GM18505 (cell line): ENCODE measurements at regions not wholly inside any gene's neighbourhood (a gene's known extent, or its start where the extent isn't known, plus 50 kb on each side); places are given as distances from the start of the nearest gene placed in this dataset.

Experiments used
- ATAC-seq: cut with Tn5 transposase; IDR thresholded peaks from one replicate; pipeline ENCODE4 v1.9.1; 2021; ENCODE audit not compliant: unreplicated experiment
- POLR2A ChIP-seq: IDR thresholded peaks from 4 replicates; pipeline ENCODE4 v1.6.1; 2011; ENCODE audit warnings: borderline replicate concordance; ENCODE audit not compliant: insufficient read depth, insufficient read length; ENCODE audit errors: extremely low read depth

DNA sequence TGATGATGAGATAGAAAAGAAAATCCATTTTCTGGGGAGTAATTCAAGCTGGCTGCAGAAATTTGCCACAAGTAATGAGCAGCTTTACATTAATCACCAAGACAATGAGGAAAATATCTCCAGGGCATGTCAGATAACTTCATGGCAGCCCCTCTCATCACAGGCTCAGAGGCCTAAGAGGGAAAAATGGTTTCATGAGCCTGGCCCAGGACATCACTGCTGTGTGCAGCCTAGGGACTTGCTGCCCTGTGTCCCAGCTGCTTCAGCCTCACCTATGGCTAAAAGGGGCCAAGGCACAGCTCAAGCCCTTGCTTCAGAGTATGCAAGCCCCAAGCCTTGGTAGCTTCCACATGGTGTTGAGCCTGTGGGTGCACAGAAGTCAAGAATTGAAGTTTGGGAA is 161.7 kb downstream of the OPA1 start:
- no peak for ATAC-seq
- TF ChIP-seq POLR2A: no peak

DNA sequence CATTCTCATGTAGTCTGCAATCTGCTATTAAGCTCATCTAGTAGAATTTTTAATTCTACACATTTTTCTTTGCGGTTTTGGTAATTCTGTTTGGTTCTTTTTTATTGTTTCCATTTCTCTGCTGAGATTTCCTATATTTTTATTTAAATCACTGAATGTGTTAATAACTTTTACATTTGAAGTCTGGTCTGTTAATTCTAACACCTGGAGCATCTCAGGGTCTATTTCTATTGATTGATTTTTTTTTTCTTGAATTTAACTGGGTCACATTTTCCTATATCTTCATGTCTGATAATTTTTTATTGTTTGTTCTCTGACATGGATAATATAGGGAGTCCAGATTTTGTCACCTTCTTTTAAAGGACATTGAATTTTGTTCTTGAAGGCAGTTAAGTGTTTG is 163.5 kb downstream of the OPA1 start:
- no peak for ATAC-seq
- TF ChIP-seq POLR2A: no peak

DNA sequence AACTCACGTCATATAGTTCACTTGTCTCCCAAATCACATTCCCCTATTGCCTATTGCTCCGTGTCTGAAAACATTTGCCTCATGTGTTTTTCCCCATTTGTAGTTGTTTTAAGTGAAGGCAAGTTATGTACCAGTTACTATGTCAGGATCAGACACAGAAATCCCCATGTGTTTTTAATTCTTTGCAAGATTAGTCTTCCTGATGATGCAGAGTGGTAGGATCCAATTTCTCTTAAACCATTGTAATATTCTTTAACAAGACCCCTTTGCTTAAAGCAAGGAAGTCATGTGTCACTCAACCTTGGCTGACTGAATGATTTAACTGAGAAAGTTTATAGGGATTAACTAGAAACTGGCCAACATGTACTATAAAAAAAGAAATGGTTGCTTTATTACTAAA is 164.4 kb downstream of the OPA1 start:
- no peak for ATAC-seq
- no peak for TF ChIP-seq POLR2A

DNA sequence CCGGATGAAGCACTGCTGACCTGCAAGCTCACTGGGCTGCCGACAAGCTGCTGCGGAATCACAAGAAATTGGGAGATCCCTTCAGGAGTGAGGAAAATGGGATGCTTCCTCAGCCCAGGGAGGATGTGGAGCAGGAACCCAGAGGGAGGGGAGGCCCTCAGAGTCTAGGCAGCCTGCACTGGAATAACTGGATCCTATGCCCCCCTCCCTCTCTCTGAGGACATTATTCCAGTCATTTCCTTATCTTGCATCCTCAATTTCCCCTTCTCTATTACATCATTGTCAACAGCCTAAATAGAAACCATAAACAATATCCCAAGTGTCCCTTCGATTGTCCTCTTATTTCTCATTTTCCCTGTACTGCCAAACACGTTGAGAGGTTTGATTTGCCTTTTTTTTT is 169.0 kb downstream of the OPA1 start:
- TF ChIP-seq POLR2A: no peak
- no peak for ATAC-seq

DNA sequence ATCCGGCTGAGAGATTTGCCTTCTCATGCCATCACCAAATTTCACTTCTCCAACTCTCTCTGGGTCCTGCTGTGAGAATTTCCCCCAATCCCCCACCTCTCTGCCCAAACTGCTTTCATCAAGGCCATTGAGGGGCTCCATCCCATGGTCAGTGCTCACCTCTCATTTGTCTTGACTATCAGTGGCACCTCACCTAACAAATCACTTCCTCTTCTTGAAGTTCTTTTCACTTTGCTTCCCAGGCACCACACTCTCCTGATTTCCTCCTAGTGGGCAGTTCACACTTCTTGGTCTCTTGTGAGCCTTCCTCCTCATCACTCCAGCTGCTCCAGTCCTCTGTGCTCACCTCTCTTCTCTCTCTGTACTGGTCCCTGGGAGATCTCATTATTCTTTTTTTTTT is 169.6 kb downstream of the OPA1 start:
- no peak for TF ChIP-seq POLR2A
- no peak for ATAC-seq

DNA sequence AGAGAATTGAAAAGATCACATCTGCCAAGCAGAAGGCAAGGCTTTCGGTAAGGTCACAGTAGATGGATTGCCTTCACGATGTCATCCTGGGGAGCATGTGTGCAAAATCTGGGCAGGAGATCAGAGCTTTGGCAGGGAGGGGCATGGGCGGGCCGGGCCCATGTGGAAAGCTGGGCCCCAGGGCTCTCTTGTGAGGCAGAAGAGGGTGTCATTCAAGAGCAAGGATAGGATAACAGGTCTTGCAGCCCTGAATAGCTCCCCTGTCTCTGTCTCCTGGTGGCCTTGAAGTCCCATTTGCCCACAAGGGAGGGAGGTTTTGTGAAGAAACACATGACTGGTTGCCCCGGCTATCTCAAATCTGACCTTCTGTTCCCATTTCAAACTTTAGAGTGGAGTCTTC is 172.0 kb downstream of the OPA1 start:
- no peak for TF ChIP-seq POLR2A
- ATAC-seq: no peak

DNA sequence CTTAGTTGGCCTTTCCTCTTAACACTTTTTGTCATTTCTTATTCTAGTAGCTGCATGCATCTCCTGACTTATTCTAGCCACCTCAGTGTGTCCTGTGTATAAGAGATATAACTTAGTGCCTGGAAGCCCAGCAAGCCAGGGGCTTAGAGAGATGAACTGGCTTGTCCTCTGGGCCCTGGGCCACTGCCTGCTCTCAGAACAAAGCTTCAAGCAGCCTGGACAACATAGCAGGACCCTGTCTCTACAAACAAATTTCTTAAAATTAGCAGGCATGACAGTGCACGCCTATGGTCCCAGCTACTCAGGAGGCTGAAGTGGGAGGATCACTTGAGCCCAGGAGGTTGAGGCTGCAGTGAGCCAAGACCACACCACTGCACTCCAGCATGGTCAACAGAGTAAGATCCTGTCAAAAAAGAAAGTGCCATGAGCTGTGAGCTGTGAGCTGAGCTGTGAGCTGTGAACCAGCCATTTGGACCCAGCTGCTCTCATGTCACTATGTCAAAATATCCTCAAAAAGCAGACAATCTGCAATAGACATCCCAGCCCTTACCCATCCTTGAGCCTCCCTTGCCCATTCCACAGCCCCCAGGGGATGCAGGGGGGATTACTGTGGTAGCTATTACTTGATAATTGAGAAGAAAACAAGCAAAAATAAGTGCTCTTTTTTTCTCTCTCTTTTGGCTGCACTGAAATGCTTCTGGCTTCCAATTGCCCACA is 174.5 kb downstream of the OPA1 start:
- no peak for TF ChIP-seq POLR2A
- no peak for ATAC-seq

DNA sequence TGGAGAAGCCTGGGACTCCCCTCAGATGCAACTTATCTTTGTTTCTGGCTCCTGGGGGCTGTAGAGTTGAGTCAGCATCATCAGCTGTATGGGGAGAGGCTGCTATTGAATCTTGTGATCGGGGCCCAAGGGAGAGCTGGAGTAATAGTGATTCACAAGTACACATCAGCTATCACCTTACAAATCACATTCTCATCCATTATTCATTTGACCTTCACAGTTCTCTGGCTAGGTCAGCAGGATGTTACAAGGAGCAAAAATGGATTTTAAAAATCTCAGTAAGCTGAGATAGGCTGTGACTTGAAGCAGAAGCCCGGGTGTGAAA is 175.0 kb downstream of the OPA1 start:
- ATAC-seq: no peak
- no peak for TF ChIP-seq POLR2A

DNA sequence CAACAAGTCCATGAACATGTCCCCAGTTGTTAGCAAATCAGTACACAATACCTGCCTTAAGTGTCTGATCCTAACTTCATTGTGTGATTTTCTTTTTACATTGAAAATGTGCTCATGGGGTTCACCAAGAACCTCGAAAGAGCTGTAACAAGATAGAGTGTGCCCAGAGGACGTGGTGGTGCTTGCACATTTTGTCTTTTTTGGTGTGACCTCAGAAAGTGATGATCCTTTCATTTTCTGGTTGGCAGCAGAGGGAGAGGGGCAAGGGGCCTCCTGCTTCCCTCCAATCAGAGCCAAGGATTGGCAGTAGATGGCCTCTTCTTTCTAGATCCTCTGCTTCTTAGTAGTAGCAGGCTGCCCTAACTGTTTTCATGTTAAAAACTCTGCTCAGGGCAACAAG is 176.4 kb downstream of the OPA1 start:
- no peak for TF ChIP-seq POLR2A
- no peak for ATAC-seq

DNA sequence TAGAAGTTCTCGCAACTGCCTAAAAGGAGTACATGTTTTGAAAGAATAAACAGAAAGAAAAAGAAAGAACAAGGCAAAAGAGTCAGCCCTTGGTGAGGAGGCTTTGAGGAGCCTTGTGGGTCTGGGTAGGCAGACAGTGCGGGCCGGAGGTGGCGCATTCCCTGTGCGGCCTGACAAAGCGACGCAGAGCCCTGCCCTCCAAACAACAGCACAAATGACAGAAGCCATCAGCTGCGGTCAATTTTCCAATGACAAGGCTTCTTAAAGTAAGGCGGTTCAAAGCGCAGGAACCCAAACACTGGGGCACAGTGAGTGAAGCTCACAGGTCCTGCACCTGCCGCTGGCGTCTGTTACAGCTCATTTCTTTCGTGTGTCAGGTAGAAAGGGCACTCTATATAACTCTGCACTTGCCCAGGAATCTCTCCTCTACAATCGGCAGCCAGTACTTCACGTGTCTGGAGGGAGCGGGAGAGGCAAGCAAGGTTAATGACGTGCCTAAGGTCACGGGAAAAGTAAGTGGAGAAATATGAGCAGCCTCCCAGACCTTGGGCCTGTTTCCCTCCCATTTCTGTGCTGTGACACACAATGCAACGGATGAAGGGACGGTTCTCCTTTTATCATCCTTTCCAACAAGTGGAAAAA is 178.1 kb downstream of the OPA1 start:
- ATAC-seq: no peak
- no peak for TF ChIP-seq POLR2A

DNA sequence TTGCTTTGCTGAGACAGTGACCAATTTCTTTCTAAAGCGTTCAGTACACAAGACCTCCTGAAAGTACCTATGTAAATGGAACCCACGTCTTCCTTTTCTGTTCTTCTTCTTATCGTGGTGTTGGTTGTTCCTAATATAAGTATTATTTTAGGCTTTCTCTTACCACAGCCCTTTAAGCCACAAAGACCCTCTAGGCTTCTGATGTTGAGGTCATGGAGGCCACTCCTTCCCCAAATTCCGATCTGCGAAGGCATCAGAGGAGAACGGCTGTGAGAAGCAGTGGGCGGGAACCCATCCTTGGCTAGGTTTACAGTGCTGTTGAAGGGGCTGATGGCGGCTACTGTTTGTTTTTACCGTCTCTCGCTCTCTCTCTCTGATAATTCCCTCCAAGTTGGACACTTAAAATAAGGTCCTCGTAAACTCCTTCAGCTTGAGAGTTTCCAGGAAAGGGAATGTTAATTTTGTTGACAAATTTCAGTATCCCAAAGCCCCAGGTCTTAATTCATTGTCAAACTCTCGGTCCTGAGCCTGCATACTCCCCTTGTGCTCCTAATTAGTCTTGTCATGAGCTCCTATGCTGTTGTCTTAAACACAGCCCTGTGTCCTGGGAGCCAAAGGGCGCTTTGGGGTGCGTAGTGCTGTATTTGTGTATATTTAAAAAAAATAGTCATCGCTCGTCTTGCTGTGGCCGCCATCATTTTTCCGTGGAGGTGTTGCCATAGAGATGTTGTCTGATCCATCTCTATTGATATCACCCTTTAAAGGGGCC is 178.8 kb downstream of the OPA1 start:
- no peak for TF ChIP-seq POLR2A
- no peak for ATAC-seq

DNA sequence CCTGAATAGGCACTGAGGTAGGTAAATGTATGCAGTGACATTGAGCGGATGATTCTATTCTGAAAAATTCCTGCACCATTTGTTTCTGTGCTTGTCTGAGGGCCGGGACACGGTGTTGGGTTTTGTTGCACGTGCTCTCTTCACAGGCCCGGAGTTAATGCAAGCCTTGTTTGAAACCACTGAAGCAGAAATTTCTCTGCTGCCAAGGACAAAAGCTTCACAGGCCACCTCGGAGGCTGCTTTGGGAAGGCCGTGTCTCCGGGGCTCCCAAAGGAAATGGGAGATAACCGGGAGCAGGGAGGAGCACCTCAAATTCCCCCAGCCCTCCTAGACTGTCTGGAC is 179.4 kb downstream of the OPA1 start:
- no peak for ATAC-seq
- no peak for TF ChIP-seq POLR2A

DNA sequence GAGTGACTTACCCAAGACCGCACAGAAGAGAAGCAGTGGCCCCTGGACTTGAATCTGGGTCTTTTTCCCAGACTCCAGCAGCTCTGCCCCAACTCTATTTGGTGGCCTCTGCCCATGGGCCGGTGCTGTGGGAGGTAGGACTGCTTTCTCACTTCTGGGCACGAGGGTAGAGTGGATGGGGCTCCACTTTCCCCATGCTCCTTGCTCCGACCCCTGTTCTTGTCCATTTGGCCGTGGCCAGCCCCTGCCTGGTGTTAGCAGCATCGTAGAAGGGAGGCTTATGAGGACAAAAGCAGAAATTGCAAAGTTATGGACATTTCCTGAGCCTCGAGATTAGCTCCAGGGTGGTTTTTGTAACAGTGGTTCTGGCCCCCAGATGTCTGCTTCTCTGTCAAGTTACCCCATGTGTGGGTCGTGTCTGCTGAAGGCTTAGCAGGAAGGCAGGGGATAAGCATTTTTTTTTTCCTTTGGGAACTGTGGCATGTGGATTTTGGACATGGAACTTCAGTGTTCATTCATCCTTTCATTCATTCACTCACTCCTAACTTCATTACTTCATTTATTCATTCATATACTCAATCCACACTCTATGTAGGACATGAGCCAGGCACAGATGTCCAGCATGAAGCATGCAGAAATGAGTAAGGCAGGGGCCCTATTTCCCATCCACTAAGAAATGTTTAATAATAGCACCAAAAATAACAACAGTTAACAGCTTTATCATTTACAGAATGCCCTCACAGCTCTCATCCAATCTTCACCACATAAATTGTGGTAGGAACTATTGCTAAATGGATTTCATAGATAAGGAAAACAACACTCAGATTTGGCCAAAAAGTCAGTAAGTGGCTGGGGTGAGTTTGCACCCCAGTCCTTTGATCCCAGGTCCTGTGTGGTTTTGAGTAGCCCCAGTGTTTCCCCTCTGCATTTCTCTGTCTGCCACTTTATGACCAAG is 180.5 kb downstream of the OPA1 start:
- no peak for ATAC-seq
- TF ChIP-seq POLR2A: no peak
